Colonic mucosa (tissue), 4 donors: ENCODE measurements at regions not wholly inside any gene's neighbourhood (a gene's known extent, or its start where the extent isn't known, plus 50 kb on each side); places are given as distances from the start of the nearest gene placed in this dataset.

Experiments
- DNase-seq: peaks from one replicate; pipeline ENCODE4 v3.0.0-alpha.2; 2020
- H3K27ac ChIP-seq: fragments of 200-600 bp; one replicate; pipeline ENCODE4 v1.8.0; 2021
- H3K27me3 ChIP-seq: fragments of 200-600 bp; one replicate; pipeline ENCODE4 v1.8.0; 2021
- H3K36me3 ChIP-seq: fragments of 200-600 bp; one replicate; pipeline ENCODE4 v1.8.0; 2021
- H3K4me1 ChIP-seq: fragments of 200-600 bp; one replicate; pipeline ENCODE4 v1.8.0; 2021; ENCODE audit warnings: mild to moderate bottlenecking
- H3K4me3 ChIP-seq: fragments of 200-600 bp; one replicate; pipeline ENCODE4 v1.8.0; 2021
- H3K9ac ChIP-seq, 2 donors: one replicate each; pipeline ENCODE4 v1.7.0; 2013; ENCODE audit warnings: control low read depth in 2 of 2, low read depth in 2 of 2, low read length in 2 of 2
- H3K9me3 ChIP-seq: fragments of 200-600 bp; one replicate; pipeline ENCODE4 v1.8.0; 2021
- CTCF ChIP-seq: fragments of 200-600 bp; IDR thresholded peaks from one replicate; pipeline ENCODE4 v1.8.0; 2022; ENCODE audit warnings: antibody characterized with exemption, mild to moderate bottlenecking
- intact Hi-C: fragments of 100-400 bp; cut with DNase I; formaldehyde crosslinking; loops from one replicate; pipeline ENCODE4 v1.14.1; 2022
- donor health status: healthy.
- donor health status: DM: no; HTN: no; CAD: no.
- donor health status: DM: no; HTN: no; CAD: no.

GRCh38 chr4:107133965-107134653 lies 98.0 kb upstream of the DKK2 start:
- no peaks in the 10 kb centered on the region for H3K9me3 ChIP-seq
- H3K27me3 ChIP-seq: no peaks in the 10 kb centered on the region
- H3K4me1 ChIP-seq: no peaks in the 10 kb centered on the region
- DNase-seq: no peak
- no peak overlapping the region for H3K27ac ChIP-seq
- no peak overlapping the region for H3K4me3 ChIP-seq
- no peaks in the 10 kb centered on the region for H3K36me3 ChIP-seq
- no peak overlapping the region for H3K9ac ChIP-seq
- no peak for TF ChIP-seq CTCF
- intact Hi-C loops: no loop called here

GRCh38 chr4:107131295-107131694 lies 95.2 kb upstream of the DKK2 start:
- Histone ChIP-seq H3K27me3 (no peaks in the 10 kb centered on the region), H3K27ac (no peak overlapping the region), H3K4me1 (no peaks in the 10 kb centered on the region), H3K9ac (no peak overlapping the region), H3K9me3 (no peaks in the 10 kb centered on the region), H3K36me3 (no peaks in the 10 kb centered on the region), H3K4me3 (no peak overlapping the region)
- DNase-seq: no peak
- no peak for TF ChIP-seq CTCF
- intact Hi-C loops: no loop called here

- intact Hi-C loops: no loop called here
- Histone ChIP-seq H3K9ac (no peak overlapping the region), H3K4me1 (no peaks in the 10 kb centered on the region), H3K36me3 (no peaks in the 10 kb centered on the region), H3K27ac (no peak overlapping the region), H3K4me3 (no peak overlapping the region), H3K9me3 (no peaks in the 10 kb centered on the region), H3K27me3 (no peaks in the 10 kb centered on the region)
- DNase-seq: no peak
- no peak for TF ChIP-seq CTCF
Observed at GRCh38 chr4:107130157-107130556, 94.0 kb upstream of the DKK2 start.

GRCh38 chr4:107129611-107130010 lies 93.5 kb upstream of the DKK2 start:
- intact Hi-C loops: no loop called here
- Histone ChIP-seq H3K27me3 (no peaks in the 10 kb centered on the region), H3K9me3 (no peaks in the 10 kb centered on the region), H3K9ac (no peak overlapping the region), H3K4me3 (no peak overlapping the region), H3K36me3 (no peaks in the 10 kb centered on the region), H3K4me1 (no peaks in the 10 kb centered on the region), H3K27ac (no peak overlapping the region)
- TF ChIP-seq CTCF: no peak
- no peak for DNase-seq

- Histone ChIP-seq H3K27me3 (no peaks in the 10 kb centered on the region), H3K4me3 (no peak overlapping the region), H3K9me3 (no peaks in the 10 kb centered on the region), H3K4me1 (no peaks in the 10 kb centered on the region), H3K27ac (no peak overlapping the region), H3K36me3 (no peaks in the 10 kb centered on the region), H3K9ac (no peak overlapping the region)
- no peak for TF ChIP-seq CTCF
- intact Hi-C loops: no loop called here
- no peak for DNase-seq
Observed at GRCh38 chr4:107129076-107129475, 93.0 kb upstream of the DKK2 start.
